Psoas muscle (tissue), 7 donors: ENCODE measurements at regions not wholly inside any gene's neighbourhood (a gene's known extent, or its start where the extent isn't known, plus 50 kb on each side); places are given as distances from the start of the nearest gene placed in this dataset.
"Not testable (repeated sequence)": the region's sequence is repeated elsewhere in the genome, so short reads cannot be mapped to it uniquely, and the experiment has no call there.

Experiments
- ATAC-seq, 4 donors: fragments of 200-7000 bp; cut with Tn5 transposase; one replicate each; pipeline ENCODE4 v1.9.1; 2020; ENCODE audit warnings: moderate library complexity in 3 of 4, mild to moderate bottlenecking in 2 of 4
- DNase-seq, 2 donors: peaks; one replicate each; pipeline ENCODE4 v3.0.0-alpha.2; 2020
- H3K27ac ChIP-seq: fragments of 200-600 bp; one replicate; pipeline ENCODE4 v1.8.0; 2022
- H3K27me3 ChIP-seq, 3 donors: fragments of 200-600 bp in 1 of 3; one replicate each; pipeline versions ENCODE4 v1.6.1 to v1.8.0; 2013 to 2022; ENCODE audit warnings: low read length in 2 of 3, mild to moderate bottlenecking in 2 of 3, moderate library complexity in 1 of 3; ENCODE audit not compliant: insufficient read depth in 3 of 3
- H3K36me3 ChIP-seq, 2 donors: fragments of 200-600 bp in 1 of 2; one replicate each; pipeline versions ENCODE4 v1.6.1 to v1.8.0; 2013 to 2022; ENCODE audit warnings: low read depth in 1 of 2, mild to moderate bottlenecking in 1 of 2, moderate library complexity in 1 of 2; ENCODE audit not compliant: insufficient read depth in 1 of 2
- H3K4me1 ChIP-seq: fragments of 200-600 bp; one replicate; pipeline ENCODE4 v1.8.0; 2022
- H3K4me3 ChIP-seq: fragments of 200-600 bp; one replicate; pipeline ENCODE4 v1.8.0; 2022; ENCODE audit warnings: mild to moderate bottlenecking
- H3K9me3 ChIP-seq: fragments of 200-600 bp; one replicate; pipeline ENCODE4 v1.8.0; 2022
- CTCF ChIP-seq: fragments of 200-600 bp; IDR thresholded peaks from one replicate; pipeline ENCODE4 v1.8.0; 2022; ENCODE audit warnings: antibody characterized with exemption
- WGBS, 3 donors: extraction: QIAGEN DNeasy Blood & Tissue Kit; methylation state at CpG; one replicate each; pipeline versions ENCODE4 v1.1.6 to v1.1.7; 2013; 5-methylcytosine and 5-hydroxymethylcytosine counted together
- intact Hi-C, 2 donors: fragments of 100-400 bp; cut with DNase I; formaldehyde crosslinking; loops; one replicate each; pipeline versions ENCODE4 v1.11.0 to v1.14.2; 2022
- donor health status: healthy with polysubstance abuse.
- donor health status: DM: no; HTN: no; CAD: no; lungs with moderate emphysema.
- donor health status: Bipolar disorder and iron deficiency.
- donor health status: healthy.
- donor health status: DM: yes; HTN: yes; CAD: no.
- donor health status: DM: no; HTN: no; CAD: no.
- donor health status: DM: yes; HTN: yes; CAD: no.

- no peak for TF ChIP-seq CTCF
- no peak for DNase-seq
- 73 to 74% (median 73%) methylated on average over 7 of the region's 7 CpGs for WGBS, 3 donors
- Histone ChIP-seq H3K27me3 (no peaks in the 10 kb centered on the region), H3K36me3 (no peaks in the 10 kb centered on the region), H3K4me1 (no peaks in the 10 kb centered on the region), H3K4me3 (no peak overlapping the region), H3K27ac (no peak overlapping the region), H3K9me3 (peaks cover 8% of the 10 kb centered on the region)
- intact Hi-C loops, result no loop called here
- ATAC-seq, result no peak
Observed at GRCh38 chr3:20280257-20280656, 94.3 kb upstream of the SGO1 start.

DNA sequence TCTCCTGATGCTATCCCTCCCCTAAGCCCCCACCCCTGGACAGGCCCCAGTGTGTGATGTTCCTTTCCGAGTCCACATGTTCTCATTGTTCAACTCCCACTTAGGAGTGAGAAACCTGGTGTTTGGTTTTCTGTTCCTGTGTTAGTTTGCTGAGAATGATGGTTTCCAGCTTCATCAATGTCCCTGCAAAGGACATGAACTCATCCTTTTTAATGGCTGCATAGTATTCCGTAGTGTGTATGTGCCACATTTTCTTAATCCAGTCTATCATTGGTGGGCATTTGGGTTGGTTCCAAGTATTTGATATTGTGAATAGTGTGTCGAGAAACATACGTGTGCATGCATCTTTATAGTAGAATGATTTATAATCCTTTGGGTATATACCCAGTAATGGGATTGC lies 80.0 kb upstream of the SGO1 start:
- intact Hi-C loops, H3K4me3 ChIP-seq, DNase-seq, ATAC-seq, H3K27me3 ChIP-seq, H3K27ac ChIP-seq, H3K36me3 ChIP-seq, H3K9me3 ChIP-seq, H3K4me1 ChIP-seq: not testable (repeated sequence)
- WGBS, 3 donors, result 93 to 95% (median 94%) methylated on average over 4 of the region's 4 CpGs

- Histone ChIP-seq H3K9me3 (peaks cover 5% of the 10 kb centered on the region), H3K36me3 (no peaks in the 10 kb centered on the region), H3K4me1 (no peaks in the 10 kb centered on the region), H3K4me3 (no peak overlapping the region), H3K27me3 (peaks cover 0 to 2% (median 0%) of the 10 kb centered on the region in 3 donors), H3K27ac (no peak overlapping the region)
- DNase-seq, result no peak
- no peak for TF ChIP-seq CTCF
- 64 to 74% (median 74%) methylated on average over 11 of the region's 11 CpGs for WGBS, 3 donors
- intact Hi-C loops, result no loop called here
- ATAC-seq, result no peak
Observed at GRCh38 chr3:20264900-20265567, 79.0 kb upstream of the SGO1 start.

GRCh38 chr3:20258371-20258770 lies 72.4 kb upstream of the SGO1 start:
- H3K9me3 ChIP-seq, result no peaks in the 10 kb centered on the region
- intact Hi-C loops, result no loop called here
- no peak for ATAC-seq

GRCh38 chr3:20256144-20256543 lies 70.1 kb upstream of the SGO1 start:
- no peak for TF ChIP-seq CTCF
- H3K9me3 ChIP-seq, result no peaks in the 10 kb centered on the region
- no peak for ATAC-seq
- H3K27me3 ChIP-seq, result no peaks in the 10 kb centered on the region
- H3K27ac ChIP-seq, result no peak overlapping the region
- DNase-seq, result no peak
- no peak overlapping the region for H3K4me3 ChIP-seq
- H3K36me3 ChIP-seq, result no peaks in the 10 kb centered on the region
- 51 to 58% (median 56%) methylated on average over 3 of the region's 3 CpGs for WGBS, 3 donors
- intact Hi-C loops, result no loop called here
- no peaks in the 10 kb centered on the region for H3K4me1 ChIP-seq

More at GRCh38 chr3:20258371-20258770, 72.4 kb upstream of the SGO1 start:
- Histone ChIP-seq H3K36me3 (no peaks in the 10 kb centered on the region), H3K27ac (no peak overlapping the region), H3K4me3 (no peak overlapping the region), H3K27me3 (no peaks in the 10 kb centered on the region), H3K4me1 (no peaks in the 10 kb centered on the region)
- 80 to 92% (median 86%) methylated on average over 1 of the region's 1 CpG for WGBS, 3 donors
- DNase-seq, result no peak
- TF ChIP-seq CTCF, result no peak
